DMS153 treated with DMSO at 0.1 percent for 48 hours (cell line): ENCODE measurements at regions not wholly inside any gene's neighbourhood (a gene's known extent, or its start where the extent isn't known, plus 50 kb on each side); places are given as distances from the start of the nearest gene placed in this dataset.
"Not testable (repeated sequence)": the region's sequence is repeated elsewhere in the genome, so short reads cannot be mapped to it uniquely, and the experiment has no call there.

Experiments used
- DNase-seq: peaks from one replicate; lab custom pipeline; 2025; ENCODE audit not compliant: unreplicated experiment; lab: John Stamatoyannopoulos, UW

DNA sequence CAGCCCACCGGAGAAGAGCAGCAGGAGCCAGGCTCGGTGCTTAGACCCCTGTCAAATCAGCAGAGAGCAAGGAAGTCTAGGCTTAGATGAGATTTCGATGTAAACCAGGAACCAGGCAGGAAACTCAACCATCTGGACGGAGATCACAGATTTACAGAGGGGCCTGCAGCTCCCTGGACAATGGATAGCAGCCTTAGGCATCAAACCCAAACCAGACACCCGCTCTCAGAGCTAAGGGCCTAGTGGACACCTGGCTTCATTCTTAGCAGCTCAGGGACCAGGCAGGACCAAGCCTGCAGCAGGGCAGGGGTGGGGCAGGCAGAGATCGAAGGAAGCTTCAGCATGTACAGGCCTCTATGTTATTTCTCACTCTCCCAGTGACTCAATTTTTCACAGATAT lies 127.8 kb upstream of the FMN2 start:
- DNase-seq: no peak

DNA sequence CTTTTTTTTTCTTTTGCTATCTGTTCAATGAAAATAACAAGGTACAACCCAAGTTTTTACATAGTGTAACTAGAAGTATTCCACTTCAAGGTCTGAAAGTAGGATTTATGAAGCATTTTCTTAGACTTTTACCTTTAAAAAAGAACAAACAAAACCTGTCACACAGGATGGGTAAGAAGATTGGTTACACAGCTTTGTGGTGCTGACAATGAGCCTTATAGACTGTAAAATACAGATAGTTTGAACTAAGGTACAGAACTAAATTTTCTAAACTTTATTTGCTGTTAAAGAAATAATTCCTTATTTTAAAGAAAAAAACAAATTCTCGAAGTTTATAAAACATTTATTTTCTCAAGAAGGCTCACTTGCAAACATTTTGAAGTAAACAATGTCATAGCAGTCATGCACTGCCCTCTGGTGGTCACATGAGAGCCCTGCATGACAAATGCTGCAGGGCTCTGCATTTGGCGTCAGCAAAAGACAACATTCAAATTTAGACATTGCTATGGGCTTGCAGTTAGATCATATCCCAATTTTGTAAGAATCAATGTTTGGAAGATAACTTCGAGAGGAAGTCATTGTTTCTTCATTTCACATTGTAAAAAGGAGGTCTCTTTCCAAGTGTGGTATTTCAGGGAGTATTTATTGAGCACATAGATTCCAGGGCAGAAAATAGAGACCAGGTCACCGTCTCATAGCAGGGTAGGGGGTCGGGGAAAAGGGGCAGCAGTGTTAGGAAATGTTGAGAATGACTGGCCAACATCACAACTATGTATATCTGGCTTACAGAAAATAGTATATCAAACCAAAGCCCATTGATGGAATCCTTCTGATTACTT lies 115.3 kb upstream of the FMN2 start:
- peak; percentile 3 for DNase-seq

DNA sequence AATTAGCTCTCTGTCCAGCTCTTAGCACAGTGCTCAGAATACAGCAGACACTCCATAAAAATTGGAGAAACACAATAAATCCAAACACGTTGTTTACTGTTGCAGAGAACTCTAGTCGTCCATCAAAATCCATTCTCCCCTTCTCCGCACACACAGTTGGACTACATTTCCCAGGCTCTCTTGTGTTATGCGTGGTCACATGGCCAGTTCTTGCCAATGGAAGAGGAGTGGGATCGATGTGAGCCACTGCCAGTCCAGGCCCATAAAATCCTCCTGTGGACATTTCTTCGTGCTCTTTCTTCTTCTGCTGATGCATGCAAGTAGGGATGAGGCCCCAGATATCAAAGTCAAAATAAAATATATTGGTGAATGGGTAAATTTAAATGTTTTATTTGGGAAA lies 114.3 kb upstream of the FMN2 start:
- DNase-seq: no peak

DNA sequence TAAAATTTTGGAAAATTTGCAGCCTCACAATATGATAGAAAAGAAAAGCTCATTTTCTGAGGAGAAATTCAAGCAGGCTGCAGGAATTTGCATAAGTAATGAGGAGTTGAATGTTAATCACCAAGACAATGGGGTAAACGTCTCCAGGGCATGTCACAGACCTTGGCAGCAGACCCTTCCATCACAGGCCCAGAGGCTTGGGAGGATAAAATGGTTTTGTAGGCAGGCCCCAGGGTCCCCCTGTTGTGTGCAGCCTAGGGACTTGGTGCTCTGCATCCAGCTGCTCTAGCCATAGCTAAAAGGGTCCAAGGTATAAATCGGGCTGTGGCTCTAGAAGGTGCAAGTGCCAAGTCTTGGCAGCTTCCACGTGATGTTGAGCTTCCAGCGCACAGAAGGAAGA lies 112.2 kb upstream of the FMN2 start:
- no peak for DNase-seq

DNA sequence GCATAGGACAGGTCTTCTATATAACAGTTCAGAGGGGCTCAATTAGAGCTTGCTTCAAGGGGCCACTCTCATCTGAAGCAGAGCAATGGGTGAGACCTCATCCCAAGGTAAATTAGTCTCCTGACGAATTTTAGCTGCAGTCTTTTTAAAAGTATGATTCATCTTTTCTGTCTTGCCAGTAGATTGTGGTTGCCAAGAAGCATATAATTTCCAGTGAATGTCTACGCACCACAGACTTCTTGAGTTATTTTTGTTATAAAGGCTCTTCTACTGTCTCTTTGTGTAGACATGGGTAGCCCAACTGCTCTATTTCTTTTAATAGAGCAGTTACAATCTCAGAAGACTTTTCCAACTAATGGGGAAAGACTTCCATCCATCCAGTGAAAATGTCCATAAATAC lies 108.9 kb upstream of the FMN2 start:
- no peak for DNase-seq

DNA sequence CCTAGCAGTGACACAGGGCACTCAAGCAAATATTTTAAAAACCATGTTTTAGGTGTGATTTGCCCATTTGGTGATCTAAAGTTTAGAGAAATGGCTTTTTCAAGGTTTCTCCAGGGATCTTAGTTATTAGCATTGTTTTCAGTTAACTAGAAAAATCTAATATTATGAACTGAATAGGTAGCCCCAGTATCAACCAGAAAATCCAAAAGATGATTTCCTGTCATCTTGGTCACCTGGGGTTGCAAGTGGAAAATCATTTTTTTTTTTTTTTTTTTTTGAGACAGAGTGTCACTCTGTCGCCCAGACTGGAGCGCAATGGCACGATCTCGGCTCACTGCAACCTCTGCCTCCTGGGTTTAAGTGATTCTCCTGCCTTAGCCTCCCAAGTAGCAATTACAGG lies 106.6 kb upstream of the FMN2 start:
- no peak for DNase-seq

DNA sequence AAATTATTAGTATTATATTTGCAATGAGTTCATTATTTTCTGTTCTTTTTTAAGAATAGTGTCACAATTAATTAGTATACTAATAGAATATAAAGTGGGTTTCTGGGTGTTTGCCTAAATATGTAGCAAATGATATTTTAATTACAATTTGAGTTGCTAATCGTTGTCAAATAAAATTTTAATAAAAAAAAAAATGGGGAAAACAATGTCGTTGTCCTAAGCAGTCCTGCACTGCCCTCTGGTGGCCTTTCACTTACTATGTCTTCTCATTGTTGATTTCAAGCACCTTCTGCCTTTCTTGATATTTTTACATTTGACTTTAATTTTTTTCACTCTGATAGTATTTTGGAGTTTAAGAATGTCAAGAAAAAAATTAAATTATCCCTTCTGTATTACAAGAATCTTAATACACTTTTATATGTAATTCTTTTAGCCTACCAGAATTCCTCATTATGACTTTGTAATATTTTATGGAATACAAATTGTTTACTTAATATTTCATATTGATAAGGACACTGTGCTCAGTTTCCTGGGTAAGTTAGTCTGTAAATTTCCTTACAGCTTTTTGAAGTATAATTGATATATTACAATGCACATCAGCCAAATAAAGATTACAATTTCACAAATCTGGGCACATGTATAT lies 104.5 kb upstream of the FMN2 start:
- DNase-seq: no peak

DNA sequence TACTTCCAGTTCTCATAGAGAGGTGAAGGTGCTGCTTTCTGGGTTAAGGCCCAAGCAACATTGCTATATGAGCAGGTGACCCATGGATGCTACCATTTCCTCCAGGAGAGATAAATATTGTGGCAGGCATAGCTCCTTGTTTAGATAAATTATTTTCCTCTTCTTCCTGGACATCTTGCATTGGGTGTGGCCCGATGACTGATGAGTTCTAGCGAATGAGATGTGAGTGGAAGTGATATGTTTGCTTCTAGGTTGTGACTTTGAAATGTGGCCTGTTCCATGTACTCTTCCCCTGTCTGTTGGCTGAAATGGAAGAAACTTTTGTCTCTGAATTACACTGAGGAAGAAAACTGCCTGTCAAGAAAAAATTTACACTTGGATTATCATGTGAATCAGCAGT lies 101.7 kb upstream of the FMN2 start:
- DNase-seq: no peak

DNA sequence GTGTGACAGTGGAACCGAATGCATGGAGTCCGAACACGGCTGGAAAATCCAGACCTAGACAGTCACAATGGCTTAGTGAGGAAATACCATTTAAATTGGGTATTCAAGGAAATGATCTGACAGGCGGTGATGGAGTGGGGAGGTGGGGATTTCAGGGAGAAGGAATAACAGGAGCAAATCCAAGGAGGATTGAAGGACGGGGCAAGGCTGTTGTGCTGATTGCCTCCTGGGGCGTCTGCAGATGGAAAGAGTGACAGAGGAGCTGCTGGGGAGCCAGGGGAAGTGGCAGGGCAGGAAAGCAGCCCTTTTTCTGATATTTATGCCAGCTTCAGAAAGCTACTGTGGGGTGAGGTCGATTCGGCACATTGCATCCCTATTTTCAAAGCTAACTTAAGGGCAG lies 99.1 kb upstream of the FMN2 start:
- DNase-seq: not testable (repeated sequence)

DNA sequence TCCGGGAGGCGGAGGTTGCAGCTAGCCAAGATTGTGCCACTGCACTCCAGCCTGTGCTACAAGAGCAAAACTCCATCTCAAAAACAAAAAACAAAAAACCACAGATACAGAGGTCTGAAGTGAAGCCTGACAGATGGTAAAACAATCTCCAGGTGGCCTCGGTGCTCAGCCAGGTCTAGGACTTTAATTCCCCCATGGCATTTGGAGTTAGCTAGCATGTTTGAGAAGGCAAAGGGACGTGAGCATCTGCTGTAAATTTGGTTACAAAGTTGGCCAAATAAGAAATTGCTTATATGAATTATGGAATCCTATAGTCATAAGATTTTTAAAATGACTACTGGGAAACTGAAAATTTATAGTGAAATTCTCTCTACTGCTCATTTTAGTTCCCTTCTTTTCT lies 98.3 kb upstream of the FMN2 start:
- no peak for DNase-seq

DNA sequence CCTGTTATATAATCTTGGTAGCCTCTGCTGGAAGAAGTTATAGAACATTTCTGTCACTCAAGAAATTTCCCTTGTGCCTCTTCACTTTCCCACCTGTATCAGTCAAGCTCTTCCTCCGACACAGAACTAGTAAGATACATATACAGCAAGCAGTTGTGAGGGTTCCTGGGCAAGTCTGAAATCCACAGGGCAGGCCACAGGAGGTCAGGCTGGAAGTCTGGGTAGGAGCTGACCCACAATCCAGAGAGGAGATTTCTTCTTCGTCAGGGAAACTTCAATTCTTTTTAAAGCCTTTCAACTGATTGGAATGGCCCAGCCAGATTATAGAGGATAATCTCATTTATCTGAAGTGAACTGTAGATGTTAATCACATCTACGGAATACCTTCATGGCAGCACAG lies 96.4 kb upstream of the FMN2 start:
- no peak for DNase-seq

DNA sequence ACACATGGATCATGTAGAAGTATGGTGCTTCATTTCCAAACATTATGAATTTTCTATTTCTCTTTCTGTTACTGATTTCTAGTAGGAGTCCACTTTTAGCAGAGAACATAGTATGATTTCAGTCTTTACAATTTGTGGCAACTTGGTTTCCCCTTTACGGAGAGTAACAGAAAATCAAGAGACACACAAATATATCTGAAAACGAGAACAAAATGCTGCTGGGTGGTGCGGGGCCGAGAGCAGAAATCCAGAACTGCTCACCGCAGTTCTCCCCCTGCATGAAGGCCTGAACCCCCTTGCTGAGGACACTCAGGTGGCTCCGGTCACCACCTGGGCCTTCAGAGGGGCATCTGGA lies 94.5 kb upstream of the FMN2 start:
- DNase-seq: no peak

DNA sequence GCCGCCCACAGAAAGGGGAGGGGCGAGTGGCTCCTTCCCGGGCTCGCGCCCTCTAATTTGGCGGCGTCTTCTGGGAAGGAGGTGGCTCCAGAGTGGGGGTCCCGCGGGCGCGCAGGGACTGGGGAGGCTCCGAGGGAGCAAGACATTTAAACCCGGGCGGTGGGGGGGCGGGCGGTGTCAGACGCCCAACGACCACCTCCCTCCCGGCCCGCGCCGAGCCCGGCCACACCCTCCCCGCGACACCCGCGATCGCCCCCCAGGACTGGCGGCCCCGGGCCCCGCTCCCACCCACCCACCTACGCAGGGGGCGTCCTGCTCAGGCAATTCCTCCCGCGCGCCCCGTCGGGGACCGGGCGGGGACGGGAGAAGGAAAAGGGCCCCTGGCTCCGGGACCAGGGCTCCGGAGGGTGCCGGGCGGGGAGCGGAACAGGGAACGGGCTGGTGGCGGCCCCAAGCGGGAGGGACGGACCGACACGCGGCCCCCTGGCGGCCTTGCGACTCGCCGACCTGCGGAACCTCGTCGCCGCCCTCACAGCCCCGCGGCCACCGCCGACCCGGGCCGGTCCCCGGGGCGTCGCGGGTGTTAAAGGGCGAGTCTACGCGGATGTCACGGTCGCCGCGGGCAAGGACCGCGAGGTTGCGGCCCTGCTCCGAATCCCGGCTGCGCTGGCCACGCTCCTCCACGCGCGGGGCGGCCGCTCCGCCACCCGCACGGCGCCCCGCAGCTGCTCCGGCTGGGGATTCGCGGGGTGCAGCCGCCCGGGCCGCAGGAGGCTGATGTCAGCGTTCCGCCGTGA lies 94.0 kb upstream of the FMN2 start:
- no peak for DNase-seq

DNA sequence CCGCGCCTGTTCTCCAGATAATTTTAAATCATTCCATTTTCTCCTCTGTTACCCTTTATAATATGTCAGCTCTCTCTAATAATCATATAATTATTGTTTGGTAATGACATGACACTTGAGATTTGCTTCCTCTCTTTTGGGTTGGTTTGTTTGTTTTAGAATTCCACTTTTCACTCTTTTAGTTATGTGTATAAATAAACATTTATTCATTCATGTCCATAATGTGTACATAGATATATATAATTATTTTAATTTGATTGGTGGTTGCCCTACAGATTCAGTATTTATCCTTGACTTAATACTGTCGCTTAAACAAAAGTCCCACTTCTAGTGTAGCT lies 93.4 kb upstream of the FMN2 start:
- no peak for DNase-seq

DNA sequence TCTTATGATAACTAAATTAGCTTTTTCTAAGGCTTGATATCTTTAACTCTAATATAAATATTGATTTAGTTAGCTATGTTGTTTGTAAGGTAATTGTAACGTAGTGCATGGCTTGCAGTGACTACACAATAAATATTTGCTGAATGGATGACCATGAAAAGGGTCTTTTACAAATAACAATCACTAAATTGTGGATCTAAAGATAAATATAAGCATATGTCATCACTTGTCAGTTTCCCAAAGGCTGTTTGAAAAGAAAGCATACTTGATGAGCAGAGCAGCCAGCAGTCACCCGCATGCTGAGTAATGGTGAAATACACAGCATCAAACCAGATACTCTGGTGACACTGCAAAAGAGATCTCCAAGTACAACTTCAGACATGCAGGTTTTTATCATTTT lies 92.5 kb upstream of the FMN2 start:
- no peak for DNase-seq

DNA sequence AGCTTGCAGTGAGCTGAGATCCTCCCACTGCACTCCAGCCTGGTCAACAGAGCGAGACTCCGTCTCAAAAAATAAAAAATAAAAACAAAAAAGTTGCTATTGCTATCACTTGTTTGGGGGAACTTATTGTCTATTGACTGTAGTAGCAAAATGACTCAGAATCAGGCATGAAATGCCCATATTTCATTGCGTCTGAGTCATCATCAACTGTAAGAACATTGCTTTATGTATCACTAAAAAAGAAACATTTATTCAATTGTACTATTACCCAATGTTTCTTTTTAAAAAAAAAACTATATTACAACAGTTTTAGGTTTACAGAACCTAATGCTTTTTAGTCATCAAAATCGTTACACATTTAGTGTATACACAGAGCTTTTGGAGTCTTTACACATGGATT lies 91.0 kb upstream of the FMN2 start:
- DNase-seq: no peak

DNA sequence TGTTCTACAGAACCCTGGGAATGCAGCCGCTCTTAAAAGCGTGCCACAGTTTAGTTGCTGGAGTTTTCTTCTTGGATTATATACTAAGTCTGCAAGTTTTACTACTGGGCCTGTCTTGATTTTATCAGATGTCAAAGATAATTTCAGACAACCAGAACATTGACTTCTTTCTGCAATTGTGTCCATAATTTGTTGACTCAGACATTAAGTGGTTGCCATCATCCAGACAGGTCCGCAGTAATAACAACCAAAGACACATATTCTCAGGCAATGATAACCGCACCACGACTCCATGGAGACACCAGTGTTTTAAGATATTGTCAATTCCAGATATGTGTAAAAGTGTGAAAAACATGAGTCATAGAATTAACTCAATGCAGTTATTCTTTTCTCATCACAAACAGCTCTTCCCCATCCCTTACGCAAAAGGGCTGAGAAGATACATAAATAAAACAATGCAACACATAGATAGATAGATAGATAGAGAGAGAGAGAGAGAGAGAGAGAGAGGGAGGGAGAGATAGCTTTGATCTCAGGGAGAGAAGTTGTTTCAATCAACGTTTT lies 90.4 kb upstream of the FMN2 start:
- DNase-seq: no peak

DNA sequence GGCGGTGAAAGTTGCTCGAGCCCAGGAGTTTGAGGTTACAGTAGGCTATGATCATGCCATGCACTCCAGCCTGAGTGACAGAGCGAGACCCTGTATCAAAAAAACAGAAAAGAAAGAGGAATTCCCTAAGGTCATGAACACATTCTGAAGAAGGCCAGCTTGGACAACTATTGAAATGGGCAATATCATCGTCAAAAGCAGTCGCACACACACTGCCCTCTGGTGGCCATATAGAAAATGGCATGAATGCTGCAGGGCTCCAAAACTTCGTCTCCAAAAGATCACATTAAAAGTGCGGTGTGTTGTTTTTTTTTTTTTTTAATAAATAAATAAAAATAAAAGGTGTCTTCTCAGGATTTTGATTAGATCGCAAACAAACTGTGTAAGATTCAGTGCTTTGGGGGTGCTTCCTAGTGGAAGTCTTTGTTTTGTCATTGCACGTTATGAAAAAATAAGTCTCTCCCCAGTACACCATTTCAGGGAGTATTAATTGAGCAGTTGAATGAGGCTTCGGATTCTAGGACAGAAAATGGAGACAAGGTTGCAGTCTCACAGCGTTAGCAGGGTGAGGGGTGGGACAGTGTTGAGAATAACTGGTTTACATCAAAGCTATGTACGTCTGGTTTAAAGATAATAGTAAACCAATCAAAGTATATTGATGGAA lies 87.5 kb upstream of the FMN2 start:
- no peak for DNase-seq

DNA sequence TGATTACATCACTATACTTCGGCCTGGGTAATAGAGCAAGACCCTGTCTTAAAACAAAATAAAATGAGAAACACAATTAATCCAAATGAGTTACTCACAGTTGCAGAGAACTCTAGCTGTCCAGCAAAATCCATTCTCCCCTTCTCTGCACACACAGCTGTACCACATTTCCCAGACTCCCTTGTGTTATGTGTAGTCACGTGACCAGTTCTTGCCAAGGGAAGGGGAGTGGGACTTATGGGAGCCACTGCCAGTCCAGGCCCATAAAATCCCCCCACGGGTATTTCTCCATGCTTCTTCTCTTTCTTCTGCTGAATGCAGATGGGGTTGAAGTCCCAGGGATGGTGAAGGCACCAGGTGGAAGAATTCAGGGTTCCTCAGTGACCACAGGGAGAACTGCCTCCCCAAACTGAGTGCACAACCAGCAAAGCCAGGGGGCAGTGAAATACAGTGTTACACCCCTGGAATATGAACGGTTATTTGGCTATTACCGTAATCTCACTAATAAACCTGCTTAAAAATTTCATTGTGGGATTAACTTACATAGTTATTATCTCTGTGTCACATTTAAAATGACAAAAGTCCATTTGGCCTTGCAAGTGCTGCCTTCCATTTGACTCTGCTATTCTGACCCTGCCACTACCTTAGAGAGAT lies 85.6 kb upstream of the FMN2 start:
- DNase-seq: no peak

DNA sequence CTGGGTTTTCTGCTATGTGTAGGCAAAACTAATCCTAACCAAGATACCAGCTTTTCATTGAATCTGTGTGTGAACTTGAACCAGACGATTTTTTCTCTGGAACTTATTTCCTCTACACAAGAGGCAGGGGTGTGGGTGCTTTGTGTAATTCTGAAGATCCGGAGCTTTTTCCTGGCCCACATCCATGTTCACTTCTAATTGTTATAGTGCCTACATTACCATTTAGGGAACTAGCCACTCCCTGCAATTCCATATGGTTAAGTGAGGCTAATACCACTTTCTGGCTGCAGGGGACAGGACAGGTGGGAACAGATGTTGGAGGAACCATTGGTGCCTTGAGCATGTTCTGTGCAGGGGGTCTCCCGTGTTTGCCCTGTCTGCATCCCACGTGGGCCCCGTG lies 83.4 kb upstream of the FMN2 start:
- no peak for DNase-seq

DNA sequence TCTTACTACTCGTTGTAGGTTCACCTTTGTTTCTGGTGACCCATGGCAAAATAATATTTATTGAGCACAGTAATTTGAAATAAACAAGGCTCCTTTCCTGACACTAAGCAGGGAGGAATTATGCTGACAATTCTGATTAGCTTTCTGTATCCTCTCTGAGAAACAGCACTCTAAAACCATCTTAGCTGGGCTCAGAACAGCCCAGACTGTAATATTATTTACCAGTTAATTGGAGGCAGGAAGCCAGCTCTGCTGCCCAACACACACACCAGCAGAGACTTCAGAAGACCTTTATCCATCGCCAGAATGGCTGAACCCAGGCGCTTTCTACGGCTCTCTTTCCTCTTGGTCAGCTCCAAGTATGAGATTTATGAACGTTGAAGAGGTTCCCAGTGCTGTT lies 77.6 kb upstream of the FMN2 start:
- DNase-seq: no peak
